Naive B cell (primary cell): ENCODE measurements at regions not wholly inside any gene's neighbourhood (a gene's known extent, or its start where the extent isn't known, plus 50 kb on each side); places are given as distances from the start of the nearest gene placed in this dataset.
A peak's percentile ranks its signal among the peaks of the same experiment; 100 is the strongest.
"Not testable (repeated sequence)": the region's sequence is repeated elsewhere in the genome, so short reads cannot be mapped to it uniquely, and the experiment has no call there.

Experiments used
- ATAC-seq, 2 donors: fragments of 150-1000 bp; cut with Tn5 transposase; 2 replicates each; pipeline ENCODE4 v1.10.0; 2021; ENCODE audit warnings: low read depth in 2 of 2, mild to moderate bottlenecking in 2 of 2, moderate library complexity in 2 of 2
- DNase-seq: peaks from one replicate; pipeline ENCODE4 v3.0.0; 2022
- H3K27ac Mint-ChIP-seq, 6 donors: one replicate each; pipeline ENCODE4 v1.8.0; 2020 to 2022; ENCODE audit warnings: mild to moderate bottlenecking in 6 of 6, mixed read lengths in 6 of 6, moderate library complexity in 5 of 6, inconsistent platforms in 2 of 6
- H3K27me3 Mint-ChIP-seq, 3 donors: one replicate each; pipeline ENCODE4 v1.8.0; 2021 to 2022; ENCODE audit warnings: mixed read lengths in 3 of 3, mild to moderate bottlenecking in 1 of 3
- H3K36me3 Mint-ChIP-seq, 2 donors: one replicate each; pipeline ENCODE4 v1.8.0; 2020 to 2022; ENCODE audit warnings: mixed read lengths in 2 of 2, inconsistent platforms in 1 of 2, mild to moderate bottlenecking in 1 of 2
- H3K4me1 Mint-ChIP-seq, 3 donors: one replicate each; pipeline ENCODE4 v1.8.0; 2020 to 2022; ENCODE audit warnings: mixed read lengths in 3 of 3, inconsistent platforms in 1 of 3, mild to moderate bottlenecking in 1 of 3, moderate library complexity in 1 of 3
- H3K4me3 Mint-ChIP-seq, 8 donors: one replicate each; pipeline ENCODE4 v1.8.0; 2020 to 2022; ENCODE audit warnings: mild to moderate bottlenecking in 8 of 8, mixed read lengths in 8 of 8, moderate library complexity in 8 of 8, inconsistent platforms in 2 of 8
- H3K9me3 Mint-ChIP-seq, 7 donors: one replicate each; pipeline ENCODE4 v1.8.0; 2020 to 2022; ENCODE audit warnings: mixed read lengths in 7 of 7, mild to moderate bottlenecking in 5 of 7, inconsistent platforms in 2 of 7, moderate library complexity in 1 of 7

GRCh38 chr7:45807832-45808231 lies 65.0 kb downstream of the CCDC201 start:
- H3K36me3 Mint-ChIP-seq, H3K4me1 Mint-ChIP-seq, ATAC-seq, H3K9me3 Mint-ChIP-seq, H3K27me3 Mint-ChIP-seq, H3K4me3 Mint-ChIP-seq, H3K27ac Mint-ChIP-seq, DNase-seq: not testable (repeated sequence)

GRCh38 chr7:45802214-45802613 lies 70.7 kb downstream of the CCDC201 start:
- H3K9me3 Mint-ChIP-seq, H3K4me3 Mint-ChIP-seq, H3K4me1 Mint-ChIP-seq, ATAC-seq, H3K27me3 Mint-ChIP-seq, H3K36me3 Mint-ChIP-seq, DNase-seq: not testable (repeated sequence)
- H3K27ac Mint-ChIP-seq, result peak overlapping the region in 2 of 6 donors; percentile 72 to 80

GRCh38 chr7:45797264-45797663 lies 75.6 kb downstream of the CCDC201 start:
- not testable (repeated sequence) for H3K27me3 Mint-ChIP-seq, H3K9me3 Mint-ChIP-seq, ATAC-seq, H3K27ac Mint-ChIP-seq, H3K4me3 Mint-ChIP-seq, H3K4me1 Mint-ChIP-seq, DNase-seq
- peaks cover 6 to 12% of the 10 kb centered on the region in 2 donors for H3K36me3 Mint-ChIP-seq

GRCh38 chr7:45789641-45790040 lies 83.2 kb downstream of the CCDC201 start:
- not testable (repeated sequence) for DNase-seq, H3K27ac Mint-ChIP-seq, H3K9me3 Mint-ChIP-seq, H3K4me3 Mint-ChIP-seq, H3K4me1 Mint-ChIP-seq, ATAC-seq, H3K27me3 Mint-ChIP-seq
- peaks cover 0 to 18% of the 10 kb centered on the region in 2 donors for H3K36me3 Mint-ChIP-seq

GRCh38 chr7:45785724-45786123 lies 87.2 kb downstream of the CCDC201 start:
- ATAC-seq, DNase-seq, H3K27ac Mint-ChIP-seq, H3K27me3 Mint-ChIP-seq, H3K4me1 Mint-ChIP-seq, H3K9me3 Mint-ChIP-seq, H3K4me3 Mint-ChIP-seq, H3K36me3 Mint-ChIP-seq: not testable (repeated sequence)

GRCh38 chr7:45784775-45785174 lies 88.1 kb downstream of the CCDC201 start:
- not testable (repeated sequence) for H3K4me1 Mint-ChIP-seq, H3K27me3 Mint-ChIP-seq

More at GRCh38 chr7:45784775-45785174, 88.1 kb downstream of the CCDC201 start:
- not testable (repeated sequence) for H3K4me3 Mint-ChIP-seq, H3K27ac Mint-ChIP-seq, DNase-seq, ATAC-seq, H3K9me3 Mint-ChIP-seq, H3K36me3 Mint-ChIP-seq
